Stomach (tissue), 4 donors: ENCODE measurements at regions not wholly inside any gene's neighbourhood (a gene's known extent, or its start where the extent isn't known, plus 50 kb on each side); places are given as distances from the start of the nearest gene placed in this dataset.

ENCODE experiments used
- CTCF ChIP-seq, 7 experiments: fragments of 450-650 bp in 4 of 7; fragments of 200-600 bp in 3 of 7; sonication (generic) in 3 of 7; IDR thresholded peaks; one replicate each; pipeline ENCODE4 v1.5.1; 2016 to 2019; ENCODE audit warnings: antibody characterized with exemption in 7 of 7, control low read depth in 2 of 7, mild to moderate bottlenecking in 1 of 7
- EP300 ChIP-seq: sonication (generic); formaldehyde crosslinking; IDR thresholded peaks from one replicate; pipeline ENCODE4 v1.6.1; 2017; ENCODE audit warnings: antibody characterized with exemption
- POLR2A ChIP-seq, 4 donors: fragments of 450-650 bp; IDR thresholded peaks; one replicate each; pipeline ENCODE4 v1.6.1; 2016; ENCODE audit warnings: antibody characterized with exemption in 4 of 4, control low read depth in 2 of 4, mild to moderate bottlenecking in 1 of 4, moderate library complexity in 1 of 4
- POLR2AphosphoS5 ChIP-seq, 3 donors: sonication (generic); formaldehyde crosslinking; IDR thresholded peaks; one replicate each; pipeline ENCODE4 v1.6.1; 2016; ENCODE audit warnings: antibody characterized with exemption in 3 of 3

GRCh38 chrX:40383360-40383759 lies 197.4 kb upstream of the ATP6AP2 start:
- TF ChIP-seq POLR2A (IDR thresholded peaks at IDR 0.05), result no peak
- no peak for TF ChIP-seq CTCF (IDR thresholded peaks at IDR 0.05)
- no peak for TF ChIP-seq POLR2AphosphoS5 (IDR thresholded peaks at IDR 0.05)
- no peak for TF ChIP-seq EP300
